Endometrial microvascular endothelial cells (primary cell): ENCODE measurements at regions not wholly inside any gene's neighbourhood (a gene's known extent, or its start where the extent isn't known, plus 50 kb on each side); places are given as distances from the start of the nearest gene placed in this dataset.
"Not testable (repeated sequence)": the region's sequence is repeated elsewhere in the genome, so short reads cannot be mapped to it uniquely, and the experiment has no call there.

Experiments
- in situ Hi-C: cut with HindIII; loops from 2 replicates; pipeline ENCODE4 v1.10.0; 2017; ENCODE audit warnings: low sequenced_read_pairs, low pct_unique_long_range_greater_than_20kb; ENCODE audit errors: inconsistent ontology term

DNA sequence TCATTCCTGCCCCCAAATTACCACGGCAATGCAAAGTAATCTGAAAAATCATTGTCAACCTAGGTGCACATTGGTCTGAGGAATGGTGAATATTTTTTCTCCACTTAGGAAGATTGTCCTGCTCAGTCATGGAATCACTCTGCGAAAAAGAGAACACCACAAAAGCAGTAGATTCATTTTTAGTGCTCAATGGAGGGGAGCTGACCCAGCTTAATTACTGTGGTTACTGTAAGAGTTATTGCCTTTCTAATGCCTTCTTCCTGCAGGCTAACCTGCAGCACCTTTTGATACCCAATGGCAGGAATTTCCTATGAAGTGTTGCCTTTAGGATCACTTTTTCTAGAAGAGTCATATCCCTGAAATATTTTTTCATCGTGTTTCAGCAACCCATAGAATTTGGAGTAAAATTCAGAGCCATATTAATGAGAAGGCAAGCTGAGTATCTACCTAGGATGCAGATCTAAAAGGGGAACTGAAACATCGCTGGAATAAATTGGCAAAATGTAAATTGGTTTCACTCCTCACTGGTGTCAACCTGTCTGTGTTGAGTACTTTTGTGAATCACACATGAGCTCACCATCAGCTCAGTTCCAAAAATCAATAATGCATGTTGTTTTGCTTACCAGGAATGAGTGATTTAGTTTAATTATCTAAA, 464.5 kb downstream of the CSNK1G3 start:
- in situ Hi-C loops = no loop called here

- in situ Hi-C loops = not testable (repeated sequence)
Observed at GRCh38 chr5:123975521-123975920, 463.5 kb downstream of the CSNK1G3 start.

DNA sequence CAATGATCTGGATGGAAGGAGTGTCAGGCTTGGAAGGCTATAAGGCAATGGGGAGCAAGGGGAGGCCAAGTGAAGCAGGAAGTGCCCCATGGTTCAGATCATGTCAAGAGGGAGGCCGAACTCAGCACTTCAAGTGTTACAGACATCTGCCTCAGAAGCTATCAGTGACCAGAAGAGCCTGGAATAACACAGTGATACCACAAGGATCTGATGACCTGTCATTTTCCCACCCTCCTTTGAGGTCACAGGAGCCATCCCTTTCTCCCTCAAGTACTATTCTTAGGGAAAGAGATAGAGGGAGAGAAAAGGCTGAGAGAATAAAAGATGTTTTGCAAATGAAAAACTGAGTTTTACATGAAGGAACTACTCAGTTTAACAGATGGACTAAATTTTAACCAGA, 454.8 kb downstream of the CSNK1G3 start:
- in situ Hi-C loops = no loop called here

DNA sequence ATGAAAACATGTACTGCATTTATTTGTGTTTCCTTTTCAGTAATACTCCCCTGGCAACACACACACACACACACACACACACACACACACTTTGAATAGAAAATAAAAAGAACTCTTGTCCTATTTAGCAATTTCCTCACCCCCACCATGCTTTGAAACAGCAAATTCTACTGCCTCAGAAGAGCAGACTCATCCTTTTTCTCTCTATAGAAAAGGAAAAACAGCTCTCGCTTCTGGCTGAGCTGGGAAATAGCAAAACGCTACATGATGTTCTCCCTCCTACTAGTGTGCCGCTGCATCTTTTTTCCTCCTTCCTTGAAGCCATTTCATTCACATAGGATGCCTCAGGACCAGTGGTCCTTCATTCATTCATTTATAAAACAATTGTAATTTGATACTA, 453.6 kb downstream of the CSNK1G3 start:
- in situ Hi-C loops = no loop called here

DNA sequence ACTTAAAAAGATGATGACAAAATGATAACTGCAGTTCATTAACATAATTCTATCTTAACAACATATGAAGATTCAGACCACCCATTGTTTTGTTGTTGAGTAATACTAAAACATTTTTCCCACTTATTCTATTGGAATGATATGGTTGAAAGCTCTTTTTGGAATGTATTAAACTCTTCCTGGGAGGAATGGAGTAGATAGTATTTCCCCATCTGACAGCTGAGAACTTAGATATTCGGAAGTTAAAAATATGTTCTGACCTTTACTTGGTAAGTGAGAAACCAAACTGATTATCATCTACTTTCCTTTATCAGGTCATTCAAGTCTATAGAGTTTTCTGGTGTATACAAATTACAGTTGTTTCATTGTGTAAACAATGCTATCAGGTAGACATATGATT, 452.9 kb downstream of the CSNK1G3 start:
- in situ Hi-C loops = no loop called here

GRCh38 chr5:123960526-123960925, 448.5 kb downstream of the CSNK1G3 start:
- in situ Hi-C loops = no loop called here

GRCh38 chr5:123951582-123951977, 439.6 kb downstream of the CSNK1G3 start:
- in situ Hi-C loops = no loop called here

DNA sequence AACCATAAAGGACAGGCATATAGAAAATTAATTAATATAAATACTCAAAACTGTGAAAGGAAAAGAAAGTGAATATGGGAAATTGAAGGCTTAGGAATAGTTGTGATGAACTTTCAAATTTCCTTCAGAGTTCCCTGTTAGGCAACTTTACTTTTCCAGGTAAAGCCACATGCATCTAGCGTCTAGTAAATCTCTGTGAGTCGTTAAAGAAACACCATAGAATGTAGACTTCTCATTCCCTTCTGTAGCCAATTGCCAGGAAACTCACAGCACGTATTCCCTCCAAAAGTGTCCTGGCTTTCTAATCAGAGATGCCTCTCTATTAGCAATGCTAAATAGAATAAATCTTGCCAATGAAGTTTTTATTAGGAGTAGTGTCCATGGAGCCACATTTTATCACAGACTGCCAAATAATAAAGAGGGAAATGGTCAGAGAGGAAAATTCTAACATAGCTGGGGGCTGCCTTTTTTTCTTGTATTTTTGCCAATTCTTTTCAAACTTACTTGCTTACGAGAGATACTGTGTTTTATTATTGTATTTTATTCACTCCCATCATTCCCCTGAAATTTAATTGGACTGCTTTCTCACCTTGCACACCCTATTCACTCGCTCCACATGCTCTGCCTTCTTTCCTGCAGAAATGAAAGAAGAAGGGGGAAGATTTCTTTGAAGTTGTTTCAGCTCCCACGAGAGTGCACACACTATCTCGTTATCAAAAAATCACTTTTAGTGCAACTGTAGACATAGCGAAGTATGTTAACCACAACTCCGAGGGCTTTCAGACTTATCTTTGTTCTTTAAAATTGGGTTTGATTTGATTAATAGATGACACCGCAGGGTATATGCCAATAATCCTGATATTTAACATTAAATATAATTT, 439.0 kb downstream of the CSNK1G3 start:
- in situ Hi-C loops = no loop called here

GRCh38 chr5:123949807-123950340, 437.9 kb downstream of the CSNK1G3 start:
- in situ Hi-C loops = no loop called here

DNA sequence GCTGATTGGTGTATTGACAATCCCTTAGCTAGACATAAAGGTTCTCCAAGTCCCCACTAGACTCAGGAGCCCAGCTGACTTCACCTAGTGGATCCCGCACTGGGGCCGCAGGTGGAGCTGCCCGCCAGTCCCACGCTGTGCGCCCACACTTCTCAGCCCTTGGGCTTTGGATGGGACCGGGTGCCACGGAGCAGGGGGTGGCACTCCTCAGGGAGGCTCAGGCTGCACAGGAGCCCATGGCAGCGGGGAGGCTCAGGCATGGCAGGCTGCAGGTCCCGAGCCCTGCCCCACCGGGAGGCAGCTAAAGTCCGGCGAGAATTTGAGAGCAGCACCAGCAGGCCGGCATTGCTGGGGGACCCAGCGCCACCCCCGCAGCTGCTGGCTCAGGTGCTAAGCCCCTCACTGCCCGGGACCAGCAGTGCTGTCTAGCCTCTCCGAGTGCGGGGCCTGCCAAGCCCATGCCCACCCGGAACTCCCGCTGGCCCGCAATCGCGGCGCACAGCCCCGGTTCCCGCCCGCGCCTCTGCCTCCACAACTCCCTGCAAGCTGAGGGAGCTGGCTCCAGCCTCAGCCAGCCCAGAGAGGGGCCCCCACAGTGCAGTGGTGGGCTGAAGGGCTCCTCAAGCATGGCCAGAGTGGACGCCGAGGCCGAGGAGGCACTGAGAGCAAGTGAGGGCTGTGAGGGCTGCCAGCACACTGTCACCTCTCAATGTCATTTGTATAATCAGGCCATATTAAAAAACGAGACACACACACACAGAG, 437.2 kb downstream of the CSNK1G3 start:
- in situ Hi-C loops = no loop called here

DNA sequence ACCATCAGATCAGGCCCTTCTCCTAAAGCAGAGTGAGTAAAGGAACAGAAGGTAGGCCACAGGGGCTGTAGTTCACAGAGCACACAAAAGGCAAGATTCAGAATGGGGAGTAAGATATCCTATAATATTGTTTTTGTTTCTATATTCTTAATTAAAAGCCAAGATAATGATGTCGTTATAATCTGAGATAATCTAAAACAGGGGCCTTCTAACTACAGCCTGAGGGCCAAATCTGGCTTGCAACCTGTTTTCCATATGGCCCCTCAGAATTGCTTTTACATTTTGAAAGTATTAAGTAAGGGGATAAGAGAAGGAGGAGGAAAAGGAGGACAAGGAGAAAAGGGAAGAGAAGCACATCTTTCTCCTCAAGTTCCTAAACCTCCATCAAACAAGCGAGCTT, 435.8 kb downstream of the CSNK1G3 start:
- in situ Hi-C loops = no loop called here

GRCh38 chr5:123945548-123945947, 433.6 kb downstream of the CSNK1G3 start:
- in situ Hi-C loops = no loop called here

- in situ Hi-C loops = no loop called here
Observed at GRCh38 chr5:123943151-123943550, 431.2 kb downstream of the CSNK1G3 start.

DNA sequence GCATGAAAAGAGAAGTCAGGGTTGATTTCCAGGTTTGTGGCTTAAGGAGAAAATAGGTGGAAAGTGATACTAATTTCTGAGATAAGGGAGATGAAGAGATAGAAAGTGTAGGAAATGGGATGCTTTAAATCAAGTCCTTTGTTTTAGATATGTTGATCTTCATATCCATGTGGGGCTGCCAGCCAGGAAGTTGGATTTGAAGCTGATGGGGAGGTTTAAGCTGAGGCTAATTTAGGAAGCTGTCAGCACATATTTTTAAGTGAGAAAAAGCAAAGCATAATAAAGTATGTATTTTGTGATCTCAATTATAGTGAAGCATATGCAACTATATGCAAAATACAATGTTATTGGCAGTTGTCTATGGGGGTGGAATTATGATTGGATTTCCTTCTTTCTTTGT, 428.4 kb downstream of the CSNK1G3 start:
- in situ Hi-C loops = no loop called here

DNA sequence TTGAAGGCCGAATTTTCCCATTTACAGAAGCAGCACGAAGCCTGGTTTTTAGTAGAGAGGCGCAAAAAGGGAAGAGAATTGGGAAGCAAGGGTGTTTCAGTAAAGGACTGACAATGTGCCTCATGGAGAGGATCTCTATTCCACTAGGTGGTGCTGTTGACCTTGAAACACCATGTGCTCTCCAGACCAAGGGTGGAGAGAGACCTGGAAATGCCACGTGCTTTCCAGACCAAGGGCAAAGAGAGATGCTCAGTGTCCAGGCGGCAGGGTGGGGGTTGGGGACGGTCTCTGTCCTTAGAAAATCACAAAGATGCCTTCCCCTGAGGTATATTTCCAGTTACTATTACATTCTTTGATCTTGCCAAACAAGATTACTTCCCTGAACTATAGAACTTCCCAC, 425.3 kb downstream of the CSNK1G3 start:
- in situ Hi-C loops = no loop called here

DNA sequence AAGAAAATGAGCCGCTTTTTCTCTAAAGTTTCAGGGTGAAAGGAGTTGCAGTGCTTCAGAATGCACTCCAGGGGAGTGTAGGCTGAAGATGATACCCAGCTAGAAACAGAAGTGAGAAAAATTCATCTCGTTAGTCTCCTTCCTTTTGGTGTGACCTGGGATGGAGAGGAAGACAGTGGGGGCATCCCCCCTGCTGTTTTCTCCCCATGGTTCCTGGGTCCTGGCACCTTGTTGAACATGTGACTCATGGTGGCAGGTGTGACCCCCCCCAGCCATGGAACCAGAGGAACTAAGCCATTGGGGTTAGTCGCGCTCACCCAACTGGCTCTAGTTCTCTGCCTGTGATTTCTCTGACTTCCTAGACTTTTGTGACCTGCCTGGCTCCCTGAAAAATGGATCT, 424.6 kb downstream of the CSNK1G3 start:
- in situ Hi-C loops = no loop called here

DNA sequence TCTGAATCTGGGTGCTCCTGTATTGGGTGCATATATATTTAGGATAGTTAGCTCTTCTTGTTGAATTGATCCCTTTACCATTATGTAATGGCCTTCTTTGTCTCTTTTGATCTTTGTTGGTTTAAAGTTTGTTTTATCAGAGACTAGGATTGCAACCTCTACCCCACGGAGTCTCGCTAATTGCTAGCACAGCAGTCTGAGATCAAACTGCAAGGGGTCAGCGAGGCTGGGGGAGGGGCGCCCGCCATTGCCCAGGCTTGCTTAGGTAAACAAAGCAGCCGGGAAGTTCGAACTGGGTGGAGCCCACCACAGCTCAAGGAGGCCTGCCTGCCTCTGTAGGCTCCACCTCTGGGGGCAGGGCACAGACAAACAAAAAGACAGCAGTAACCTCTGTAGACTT, 421.8 kb downstream of the CSNK1G3 start:
- in situ Hi-C loops = not testable (repeated sequence)

DNA sequence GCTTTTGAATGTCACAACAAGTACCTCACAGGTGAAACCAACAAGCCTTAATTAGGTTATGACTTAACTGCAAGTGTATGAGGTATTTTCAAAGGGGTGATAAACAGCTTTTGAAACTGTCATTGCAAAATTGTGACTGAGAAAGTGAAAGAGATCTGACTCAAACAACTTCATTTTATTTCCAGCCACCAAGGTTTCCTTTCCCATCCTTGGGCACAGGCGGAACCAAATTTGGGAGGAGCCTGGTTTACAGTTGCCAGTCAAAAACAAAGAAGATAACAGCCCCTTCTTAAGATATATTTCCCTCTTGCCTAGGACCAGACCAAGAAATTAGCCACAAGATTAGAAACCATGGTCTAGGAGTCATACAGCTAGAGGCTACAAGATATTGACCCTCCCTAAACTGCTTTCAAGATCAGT, 417.1 kb downstream of the CSNK1G3 start:
- in situ Hi-C loops = no loop called here

GRCh38 chr5:123928401-123928800, 416.4 kb downstream of the CSNK1G3 start:
- in situ Hi-C loops = no loop called here
